ENCODE measurements at regions not wholly inside any gene's neighbourhood (a gene's known extent, or its start where the extent isn't known, plus 50 kb on each side); places are given as distances from the start of the nearest gene placed in this dataset.

DNA sequence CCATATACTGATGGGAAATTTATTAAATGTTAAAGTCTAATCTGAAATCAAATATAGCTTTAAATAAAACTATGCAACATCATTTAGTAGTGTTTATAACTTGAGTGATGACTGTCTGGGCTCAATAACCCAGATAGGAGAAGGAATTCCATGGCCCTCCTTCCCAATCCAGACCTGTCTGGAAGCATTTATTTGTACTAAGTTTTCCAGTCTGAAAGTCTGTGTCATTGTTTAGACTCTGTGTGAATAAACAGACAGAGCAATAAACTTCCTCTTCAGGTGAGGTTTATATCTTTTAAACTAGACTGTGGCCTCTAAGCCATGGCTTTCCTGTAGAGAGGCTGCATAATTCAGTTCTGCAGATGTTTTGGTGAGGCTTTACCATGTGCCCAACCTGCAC, 176.4 kb downstream of the SOX4 start:
- Histone ChIP-seq H3K27ac (ENCODE audit: low read depth in 1 of 2, low read length in 2 of 2) (no peak overlapping the region), H3K4me3 (ENCODE audit: low read depth in 1 of 3, low read length in 3 of 3) (no peak overlapping the region), H3K27me3 (ENCODE audit: control insufficient read depth in 4 of 4, insufficient read depth in 4 of 4, low read length in 3 of 4) (no peaks in the 10 kb centered on the region), H3K9ac (ENCODE audit: low read depth in 1 of 2, low read length in 2 of 2) (no peak overlapping the region), H3K4me1 (ENCODE audit: control insufficient read depth in 4 of 4, insufficient read depth in 4 of 4, low read length in 3 of 4) (no peaks in the 10 kb centered on the region), H3K36me3 (ENCODE audit: control insufficient read depth in 4 of 4, insufficient read depth in 3 of 4, low read depth in 1 of 4, low read length in 3 of 4) (no peaks in the 10 kb centered on the region), H3K9me3 (ENCODE audit: control insufficient read depth in 4 of 4, low read length in 3 of 4) (no peaks in the 10 kb centered on the region)
- DNase-seq (ENCODE audit: low spot score), result no peak
- no peak for TF ChIP-seq YY1 (IDR thresholded peaks at IDR 0.05)
- TF ChIP-seq, protein P1, sequence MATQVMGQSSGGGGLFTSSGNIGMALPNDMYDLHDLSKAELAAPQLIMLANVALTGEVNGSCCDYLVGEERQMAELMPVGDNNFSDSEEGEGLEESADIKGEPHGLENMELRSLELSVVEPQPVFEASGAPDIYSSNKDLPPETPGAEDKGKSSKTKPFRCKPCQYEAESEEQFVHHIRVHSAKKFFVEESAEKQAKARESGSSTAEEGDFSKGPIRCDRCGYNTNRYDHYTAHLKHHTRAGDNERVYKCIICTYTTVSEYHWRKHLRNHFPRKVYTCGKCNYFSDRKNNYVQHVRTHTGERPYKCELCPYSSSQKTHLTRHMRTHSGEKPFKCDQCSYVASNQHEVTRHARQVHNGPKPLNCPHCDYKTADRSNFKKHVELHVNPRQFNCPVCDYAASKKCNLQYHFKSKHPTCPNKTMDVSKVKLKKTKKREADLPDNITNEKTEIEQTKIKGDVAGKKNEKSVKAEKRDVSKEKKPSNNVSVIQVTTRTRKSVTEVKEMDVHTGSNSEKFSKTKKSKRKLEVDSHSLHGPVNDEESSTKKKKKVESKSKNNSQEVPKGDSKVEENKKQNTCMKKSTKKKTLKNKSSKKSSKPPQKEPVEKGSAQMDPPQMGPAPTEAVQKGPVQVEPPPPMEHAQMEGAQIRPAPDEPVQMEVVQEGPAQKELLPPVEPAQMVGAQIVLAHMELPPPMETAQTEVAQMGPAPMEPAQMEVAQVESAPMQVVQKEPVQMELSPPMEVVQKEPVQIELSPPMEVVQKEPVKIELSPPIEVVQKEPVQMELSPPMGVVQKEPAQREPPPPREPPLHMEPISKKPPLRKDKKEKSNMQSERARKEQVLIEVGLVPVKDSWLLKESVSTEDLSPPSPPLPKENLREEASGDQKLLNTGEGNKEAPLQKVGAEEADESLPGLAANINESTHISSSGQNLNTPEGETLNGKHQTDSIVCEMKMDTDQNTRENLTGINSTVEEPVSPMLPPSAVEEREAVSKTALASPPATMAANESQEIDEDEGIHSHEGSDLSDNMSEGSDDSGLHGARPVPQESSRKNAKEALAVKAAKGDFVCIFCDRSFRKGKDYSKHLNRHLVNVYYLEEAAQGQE (IDR thresholded peaks at IDR 0.05), result no peak
- no peak for TF ChIP-seq SP1 (IDR thresholded peaks at IDR 0.05)
- no peak for TF ChIP-seq RAD21 (IDR thresholded peaks at IDR 0.05)
- no peak for TF ChIP-seq GABPA (IDR thresholded peaks at IDR 0.05 in 1 of 2, conservative IDR thresholded peaks at IDR 0.05 in 1 of 2)
- no peak for TF ChIP-seq EGR1 (IDR thresholded peaks at IDR 0.05; ENCODE audit: low read depth in 2 of 2)
- no peak for TF ChIP-seq HNF4A (conservative IDR thresholded peaks at IDR 0.05)
- TF ChIP-seq FOXA2 (IDR thresholded peaks at IDR 0.05), result no peak

DNA sequence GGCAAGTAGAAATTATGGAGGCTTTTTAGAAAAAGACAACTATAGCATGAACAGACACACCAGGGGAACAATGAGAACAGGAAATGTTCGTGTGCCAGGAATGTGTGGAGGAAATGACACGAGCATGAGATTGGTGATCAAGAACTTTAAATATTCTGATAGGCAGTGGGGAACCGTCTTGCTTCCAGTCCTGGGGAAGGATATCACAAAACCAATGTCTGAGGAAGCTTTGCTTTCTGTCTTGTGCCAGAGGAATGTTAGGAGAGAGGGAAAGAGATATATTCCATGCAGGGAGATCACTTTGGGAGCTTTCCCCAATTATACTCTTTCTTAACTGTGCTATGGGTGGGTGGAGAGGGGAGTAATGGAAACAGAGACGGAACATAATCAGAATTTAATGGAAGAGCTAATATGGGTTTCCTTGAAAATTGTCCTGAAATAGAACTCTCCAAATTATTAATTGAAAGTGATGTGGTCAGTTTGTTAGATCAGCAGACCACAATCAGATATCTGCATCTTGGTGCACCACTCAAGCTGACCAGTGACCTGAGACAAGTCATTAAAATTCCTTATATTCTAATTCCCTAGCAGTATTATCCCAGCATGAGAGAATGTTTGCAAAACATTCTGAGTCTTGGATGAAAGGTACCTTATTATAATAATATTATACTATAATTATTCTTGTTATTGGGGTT, 178.2 kb downstream of the SOX4 start:
- H3K4me1 ChIP-seq (ENCODE audit: control insufficient read depth in 4 of 4, insufficient read depth in 4 of 4, low read length in 3 of 4), result no peaks in the 10 kb centered on the region
- no peaks in the 10 kb centered on the region for H3K27me3 ChIP-seq (ENCODE audit: control insufficient read depth in 4 of 4, insufficient read depth in 4 of 4, low read length in 3 of 4)
- no peak for DNase-seq (ENCODE audit: low spot score)
- 65% methylated on average over 4 of the region's 4 CpGs for WGBS
- no peak overlapping the region for H3K9ac ChIP-seq (ENCODE audit: low read depth in 1 of 2, low read length in 2 of 2)
- no peak overlapping the region for H3K4me3 ChIP-seq (ENCODE audit: low read depth in 1 of 3, low read length in 3 of 3)
- no peaks in the 10 kb centered on the region for H3K9me3 ChIP-seq (ENCODE audit: control insufficient read depth in 4 of 4, low read length in 3 of 4)
- no peaks in the 10 kb centered on the region for H3K36me3 ChIP-seq (ENCODE audit: control insufficient read depth in 4 of 4, insufficient read depth in 3 of 4, low read depth in 1 of 4, low read length in 3 of 4)
- no peak overlapping the region for H3K27ac ChIP-seq (ENCODE audit: low read depth in 1 of 2, low read length in 2 of 2)
- TF ChIP-seq HNF4A (conservative IDR thresholded peaks at IDR 0.05), result no peak
- no peak for TF ChIP-seq NR2F2 (IDR thresholded peaks at IDR 0.05)
- TF ChIP-seq JUND (IDR thresholded peaks at IDR 0.05), result no peak
- TF ChIP-seq TAF1 (conservative IDR thresholded peaks at IDR 0.05), result no peak
- TF ChIP-seq EGR1 (IDR thresholded peaks at IDR 0.05; ENCODE audit: low read depth in 2 of 2), result no peak
- TF ChIP-seq, protein P2, sequence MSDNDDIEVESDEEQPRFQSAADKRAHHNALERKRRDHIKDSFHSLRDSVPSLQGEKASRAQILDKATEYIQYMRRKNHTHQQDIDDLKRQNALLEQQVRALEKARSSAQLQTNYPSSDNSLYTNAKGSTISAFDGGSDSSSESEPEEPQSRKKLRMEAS (IDR thresholded peaks at IDR 0.05), result no peak
- TF ChIP-seq SP1 (IDR thresholded peaks at IDR 0.05), result no peak
- no peak for TF ChIP-seq RAD21 (IDR thresholded peaks at IDR 0.05)
- TF ChIP-seq RXRA (IDR thresholded peaks at IDR 0.05), result no peak
- TF ChIP-seq, protein P3, sequence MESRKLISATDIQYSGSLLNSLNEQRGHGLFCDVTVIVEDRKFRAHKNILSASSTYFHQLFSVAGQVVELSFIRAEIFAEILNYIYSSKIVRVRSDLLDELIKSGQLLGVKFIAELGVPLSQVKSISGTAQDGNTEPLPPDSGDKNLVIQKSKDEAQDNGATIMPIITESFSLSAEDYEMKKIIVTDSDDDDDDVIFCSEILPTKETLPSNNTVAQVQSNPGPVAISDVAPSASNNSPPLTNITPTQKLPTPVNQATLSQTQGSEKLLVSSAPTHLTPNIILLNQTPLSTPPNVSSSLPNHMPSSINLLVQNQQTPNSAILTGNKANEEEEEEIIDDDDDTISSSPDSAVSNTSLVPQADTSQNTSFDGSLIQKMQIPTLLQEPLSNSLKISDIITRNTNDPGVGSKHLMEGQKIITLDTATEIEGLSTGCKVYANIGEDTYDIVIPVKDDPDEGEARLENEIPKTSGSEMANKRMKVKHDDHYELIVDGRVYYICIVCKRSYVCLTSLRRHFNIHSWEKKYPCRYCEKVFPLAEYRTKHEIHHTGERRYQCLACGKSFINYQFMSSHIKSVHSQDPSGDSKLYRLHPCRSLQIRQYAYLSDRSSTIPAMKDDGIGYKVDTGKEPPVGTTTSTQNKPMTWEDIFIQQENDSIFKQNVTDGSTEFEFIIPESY (IDR thresholded peaks at IDR 0.05), result no peak
- TF ChIP-seq FOXA2 (IDR thresholded peaks at IDR 0.05), result no peak
- TF ChIP-seq HNF4G (IDR thresholded peaks at IDR 0.05), result no peak
- TF ChIP-seq FOXA1 (IDR thresholded peaks at IDR 0.05), result no peak
- TF ChIP-seq, protein P4, sequence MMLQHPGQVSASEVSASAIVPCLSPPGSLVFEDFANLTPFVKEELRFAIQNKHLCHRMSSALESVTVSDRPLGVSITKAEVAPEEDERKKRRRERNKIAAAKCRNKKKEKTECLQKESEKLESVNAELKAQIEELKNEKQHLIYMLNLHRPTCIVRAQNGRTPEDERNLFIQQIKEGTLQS (IDR thresholded peaks at IDR 0.05), result no peak
- TF ChIP-seq, protein P1 (IDR thresholded peaks at IDR 0.05), result no peak
- TF ChIP-seq GABPA (IDR thresholded peaks at IDR 0.05 in 1 of 2, conservative IDR thresholded peaks at IDR 0.05 in 1 of 2), result no peak
- TF ChIP-seq, protein P5, sequence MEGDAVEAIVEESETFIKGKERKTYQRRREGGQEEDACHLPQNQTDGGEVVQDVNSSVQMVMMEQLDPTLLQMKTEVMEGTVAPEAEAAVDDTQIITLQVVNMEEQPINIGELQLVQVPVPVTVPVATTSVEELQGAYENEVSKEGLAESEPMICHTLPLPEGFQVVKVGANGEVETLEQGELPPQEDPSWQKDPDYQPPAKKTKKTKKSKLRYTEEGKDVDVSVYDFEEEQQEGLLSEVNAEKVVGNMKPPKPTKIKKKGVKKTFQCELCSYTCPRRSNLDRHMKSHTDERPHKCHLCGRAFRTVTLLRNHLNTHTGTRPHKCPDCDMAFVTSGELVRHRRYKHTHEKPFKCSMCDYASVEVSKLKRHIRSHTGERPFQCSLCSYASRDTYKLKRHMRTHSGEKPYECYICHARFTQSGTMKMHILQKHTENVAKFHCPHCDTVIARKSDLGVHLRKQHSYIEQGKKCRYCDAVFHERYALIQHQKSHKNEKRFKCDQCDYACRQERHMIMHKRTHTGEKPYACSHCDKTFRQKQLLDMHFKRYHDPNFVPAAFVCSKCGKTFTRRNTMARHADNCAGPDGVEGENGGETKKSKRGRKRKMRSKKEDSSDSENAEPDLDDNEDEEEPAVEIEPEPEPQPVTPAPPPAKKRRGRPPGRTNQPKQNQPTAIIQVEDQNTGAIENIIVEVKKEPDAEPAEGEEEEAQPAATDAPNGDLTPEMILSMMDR (IDR thresholded peaks at IDR 0.05; ENCODE audit: low read depth, low read length, missing input control), result no peak
